Thyroid gland (tissue), 4 donors: ENCODE measurements at regions not wholly inside any gene's neighbourhood (a gene's known extent, or its start where the extent isn't known, plus 50 kb on each side); places are given as distances from the start of the nearest gene placed in this dataset.

Experiments used
- CTCF ChIP-seq, 6 experiments: fragments of 200-600 bp in 3 of 6; fragments of 450-650 bp in 3 of 6; sonication (generic) in 3 of 6; IDR thresholded peaks; one replicate each; pipeline ENCODE4 v1.5.1; 2016 to 2019; ENCODE audit warnings: antibody characterized with exemption in 6 of 6, mild to moderate bottlenecking in 2 of 6, inconsistent platforms in 1 of 6, moderate library complexity in 1 of 6
- POLR2A ChIP-seq, 2 donors: fragments of 450-650 bp; IDR thresholded peaks; one replicate each; pipeline ENCODE4 v1.6.1; 2017; ENCODE audit warnings: antibody characterized with exemption in 2 of 2, mild to moderate bottlenecking in 2 of 2, moderate library complexity in 1 of 2

- no peak for TF ChIP-seq CTCF (IDR thresholded peaks at IDR 0.05)
- no peak for TF ChIP-seq POLR2A (IDR thresholded peaks at IDR 0.05)
Observed at GRCh38 chr3:181354140-181354539, 357.6 kb upstream of the SOX2 start.
